ENCODE measurements at regions not wholly inside any gene's neighbourhood (a gene's known extent, or its start where the extent isn't known, plus 50 kb on each side); places are given as distances from the start of the nearest gene placed in this dataset.

DNA sequence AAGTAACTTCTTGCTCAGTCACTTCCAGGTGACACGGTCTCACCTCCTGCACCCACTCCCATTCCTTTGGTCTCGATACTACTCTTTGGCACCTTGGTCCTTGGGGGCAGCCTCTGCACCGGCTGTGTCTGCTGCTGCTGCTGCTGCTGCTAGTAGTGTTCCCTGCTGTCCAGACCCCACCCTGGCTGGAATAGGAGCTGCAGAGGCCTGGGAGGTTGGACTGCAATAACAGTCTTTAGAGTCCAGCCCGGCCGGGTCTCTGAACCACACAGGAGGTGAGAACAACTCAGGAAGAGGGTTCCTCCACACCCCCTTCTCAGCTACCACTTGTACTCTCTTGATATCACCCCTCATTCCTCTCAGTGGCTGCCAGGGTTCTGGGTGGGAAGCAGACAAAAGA, 231.1 kb upstream of the NLRP1 start:
- TF ChIP-seq RAD21 (IDR thresholded peaks at IDR 0.05; ENCODE audit: low read depth) (no peak), YY1 (IDR thresholded peaks at IDR 0.05; ENCODE audit: low read depth) (no peak), MAX (IDR thresholded peaks at IDR 0.05) (no peak), TAF1 (IDR thresholded peaks at IDR 0.05; ENCODE audit: low read depth) (no peak), EP300 (IDR thresholded peaks at IDR 0.05; ENCODE audit: borderline replicate concordance) (no peak), NFIC (IDR thresholded peaks at IDR 0.05) (no peak), EGR1 (IDR thresholded peaks at IDR 0.05) (no peak), CREB1 (IDR thresholded peaks at IDR 0.05; ENCODE audit: low read depth) (no peak)

Data from Ishikawa (cell line).